HG03575 (cell line): ENCODE measurements at regions not wholly inside any gene's neighbourhood (a gene's known extent, or its start where the extent isn't known, plus 50 kb on each side); places are given as distances from the start of the nearest gene placed in this dataset.
"Not testable (repeated sequence)": the region's sequence is repeated elsewhere in the genome, so short reads cannot be mapped to it uniquely, and the experiment has no call there.

ENCODE experiments used
- ATAC-seq: cut with Tn5 transposase; IDR thresholded peaks from one replicate; pipeline ENCODE4 v1.9.1; 2021; ENCODE audit not compliant: unreplicated experiment, insufficient number of reproducible peaks, low FRiP score; ENCODE audit errors: extremely low read depth

DNA sequence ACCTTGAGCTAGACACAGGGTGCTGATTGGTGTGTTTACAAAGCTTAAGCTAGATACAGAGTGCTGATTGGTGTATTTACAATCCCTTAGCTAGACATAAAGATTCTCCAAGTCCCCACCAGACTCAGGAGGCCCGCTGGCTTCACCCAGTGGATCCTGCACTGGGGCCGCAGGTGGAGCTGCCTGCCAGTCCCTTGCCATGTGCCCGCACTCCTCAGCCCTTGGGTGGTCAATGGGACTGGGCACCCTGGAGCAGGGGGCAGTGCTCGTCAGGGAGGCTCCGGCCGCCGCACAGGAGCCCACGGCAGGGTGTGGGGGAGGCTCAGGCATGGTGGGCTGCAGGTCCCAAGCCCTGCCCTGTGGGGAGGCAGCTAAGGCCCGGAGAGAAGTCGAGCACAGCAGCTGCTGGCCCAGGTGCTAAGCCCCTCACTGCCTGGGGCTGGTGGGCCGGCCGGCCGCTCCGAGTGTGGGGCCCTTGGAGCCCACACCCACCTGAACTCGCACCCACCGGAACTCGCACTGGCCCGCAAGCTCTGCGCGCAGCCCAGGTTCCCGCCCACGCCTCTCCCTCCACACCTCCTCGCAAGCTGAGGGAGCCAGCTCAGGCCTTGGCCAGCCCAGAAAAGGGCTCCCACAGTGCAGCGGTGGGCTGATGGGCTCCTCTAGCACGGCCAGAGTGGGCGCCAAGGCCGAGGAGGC lies 169.1 kb upstream of the ARSJ start:
- not testable (repeated sequence) for ATAC-seq

DNA sequence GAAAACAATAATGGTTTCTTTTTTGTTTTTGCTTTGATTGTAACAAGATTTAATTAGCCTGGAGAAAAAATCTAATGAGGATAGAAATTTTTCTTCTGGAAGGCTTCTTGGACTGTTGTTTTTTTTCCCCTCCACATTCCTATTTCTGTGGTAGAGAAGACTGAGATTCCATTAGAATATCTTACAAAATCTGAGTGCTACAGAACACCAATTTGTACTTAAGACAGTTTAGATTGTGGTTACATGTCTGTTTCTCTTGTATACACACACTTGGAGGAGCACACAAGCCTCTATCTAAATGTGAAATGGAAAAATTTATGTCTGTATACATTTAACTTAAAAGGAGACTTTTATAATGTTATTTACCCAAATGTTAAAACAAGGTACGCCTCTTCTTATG lies 176.9 kb upstream of the ARSJ start:
- no peak for ATAC-seq

DNA sequence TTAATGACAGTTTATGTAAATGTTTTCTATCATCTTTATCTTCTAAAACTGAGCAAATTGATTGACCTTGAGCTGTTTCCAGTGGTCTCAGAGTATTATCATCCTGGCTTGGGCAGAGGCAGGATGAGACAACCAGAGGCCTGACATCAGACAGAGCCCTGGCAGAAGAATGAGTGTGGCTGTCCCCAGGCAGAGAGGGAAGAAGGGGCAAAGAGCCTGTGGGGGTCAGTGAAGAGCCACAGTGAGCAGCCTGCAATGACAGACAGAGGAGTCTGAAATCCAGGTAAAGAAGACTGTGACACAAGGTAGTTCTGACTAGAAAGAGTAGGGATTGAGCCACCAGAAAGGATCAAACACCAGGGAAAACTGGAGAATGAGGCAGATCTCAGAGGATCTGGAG lies 182.4 kb upstream of the ARSJ start:
- no peak for ATAC-seq

DNA sequence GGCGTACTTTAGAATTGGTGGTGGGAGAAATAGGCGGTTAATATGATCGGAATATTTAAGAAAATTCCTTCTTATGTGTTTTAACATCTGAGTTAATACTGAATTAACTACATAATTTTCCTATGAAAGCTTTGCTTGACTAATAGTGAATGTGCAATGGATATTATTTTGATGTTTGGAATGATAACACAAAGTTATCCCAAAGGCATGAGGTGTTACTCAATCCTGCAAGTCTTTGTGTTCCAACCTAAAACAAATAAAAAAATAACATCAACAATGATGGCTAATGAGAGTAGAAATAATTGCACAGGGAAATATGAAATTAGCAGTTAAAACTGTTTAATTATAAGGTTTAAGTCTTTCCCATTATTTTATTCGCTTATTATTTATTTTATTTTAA lies 183.6 kb upstream of the ARSJ start:
- ATAC-seq: no peak

DNA sequence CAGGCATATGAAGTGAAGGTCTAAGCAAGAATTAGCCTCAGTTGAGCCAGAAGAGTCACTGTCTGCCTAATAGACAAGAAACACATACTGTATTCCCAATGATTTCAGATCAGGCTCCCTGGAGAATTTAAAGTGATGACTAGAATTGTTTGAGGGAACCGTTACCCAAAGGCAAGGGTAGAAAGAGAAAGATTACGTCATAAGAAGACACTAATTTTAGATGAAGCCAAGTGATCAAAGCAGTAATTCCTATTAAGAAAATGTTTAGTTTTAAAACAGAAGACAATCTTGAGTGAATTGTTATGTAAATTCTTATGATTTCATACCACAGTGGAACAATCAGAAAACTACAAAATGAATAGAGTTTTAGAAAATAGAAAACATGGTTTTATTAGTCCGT lies 194.5 kb upstream of the ARSJ start:
- no peak for ATAC-seq

DNA sequence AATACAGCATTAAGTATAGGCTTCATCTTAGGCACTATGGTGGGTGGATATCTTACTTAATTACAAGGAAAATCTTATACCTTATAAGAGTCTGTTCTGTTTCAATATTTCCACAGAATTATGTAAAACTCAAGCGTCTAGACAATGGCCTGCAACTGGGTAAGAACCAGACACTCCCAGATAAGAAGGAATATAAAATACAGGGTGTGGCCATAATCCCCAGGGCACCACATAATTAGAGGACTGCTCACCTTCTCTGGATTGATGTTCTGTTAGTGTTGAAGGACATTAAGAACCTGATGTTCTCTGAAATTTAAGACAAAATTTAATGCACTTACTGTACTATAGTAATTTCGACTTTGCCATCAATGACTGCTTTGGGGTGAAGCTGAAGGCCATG lies 198.2 kb upstream of the ARSJ start:
- no peak for ATAC-seq

DNA sequence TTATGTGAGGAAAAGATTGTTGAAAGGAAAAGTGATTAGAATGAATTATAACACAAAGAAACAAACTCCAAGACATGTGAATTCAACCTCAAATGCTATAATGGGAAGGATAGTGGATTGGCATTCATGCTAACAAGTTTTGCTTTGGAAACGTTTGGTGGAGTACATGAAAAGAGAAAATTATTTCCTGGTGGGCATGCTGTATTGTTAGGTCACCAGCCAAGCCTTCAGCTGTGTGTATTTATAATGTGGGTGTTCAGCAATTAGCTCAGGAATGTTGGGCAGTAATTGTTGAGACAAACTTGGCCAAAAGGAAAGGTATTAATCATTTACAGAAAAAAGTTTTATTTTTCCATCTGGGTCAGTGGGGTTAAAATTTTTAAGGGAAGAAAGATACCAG lies 198.9 kb upstream of the ARSJ start:
- ATAC-seq: no peak

DNA sequence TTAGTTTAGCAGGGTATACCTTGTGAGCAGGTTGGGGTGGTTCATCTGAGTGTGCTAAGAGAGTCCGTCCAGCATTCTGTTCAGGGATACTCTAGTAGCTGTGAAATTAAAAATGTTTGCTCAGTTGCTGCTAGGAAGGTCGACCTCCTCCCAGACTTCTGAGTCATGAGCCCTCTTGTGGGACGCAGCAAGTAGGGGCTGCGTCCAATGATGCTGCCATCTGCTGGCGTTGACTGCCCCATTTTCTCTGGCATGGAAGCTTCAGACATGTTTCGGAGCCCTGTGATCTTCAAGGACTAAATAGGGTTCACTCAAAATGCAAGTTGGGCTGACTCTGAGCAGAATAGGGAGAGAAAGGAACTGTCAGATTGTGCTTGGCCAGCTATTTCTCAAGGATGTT lies 201.0 kb upstream of the ARSJ start:
- ATAC-seq: no peak

DNA sequence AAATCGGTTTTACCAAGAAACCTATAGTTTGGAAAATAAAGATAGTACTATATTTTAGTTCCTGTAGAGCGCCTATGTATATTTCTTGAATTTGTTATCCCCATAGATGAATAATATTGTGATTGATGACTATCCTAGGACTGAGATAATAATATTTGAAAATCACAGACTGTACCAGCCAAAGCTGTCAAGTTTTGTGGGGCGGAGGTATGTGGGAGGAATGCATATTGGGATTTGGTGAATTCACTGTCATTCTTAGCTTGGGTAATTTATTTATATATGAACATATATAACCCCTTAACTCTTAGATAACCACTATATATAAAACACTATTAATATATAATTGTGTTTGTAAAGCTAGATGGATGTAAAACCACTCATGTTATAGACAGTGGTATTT lies 205.5 kb upstream of the ARSJ start:
- no peak for ATAC-seq

DNA sequence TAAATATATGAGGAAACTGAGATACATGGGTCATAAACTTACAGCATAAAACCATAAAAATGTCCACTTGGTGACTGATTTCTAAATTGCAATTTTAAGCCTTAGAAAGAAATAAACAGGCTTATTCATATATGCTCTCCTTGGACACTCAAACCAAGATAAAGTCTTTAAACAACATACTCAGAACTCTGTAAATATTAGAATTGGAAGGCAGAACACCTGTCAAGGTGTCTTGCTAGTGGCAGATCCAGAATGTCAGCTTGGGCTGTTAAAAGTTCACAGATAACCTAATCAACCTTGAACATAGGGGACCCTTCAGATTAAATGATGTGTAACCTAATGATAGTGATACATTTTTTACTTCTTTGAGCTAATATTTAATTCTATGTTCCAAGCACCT lies 208.1 kb upstream of the ARSJ start:
- ATAC-seq: no peak

DNA sequence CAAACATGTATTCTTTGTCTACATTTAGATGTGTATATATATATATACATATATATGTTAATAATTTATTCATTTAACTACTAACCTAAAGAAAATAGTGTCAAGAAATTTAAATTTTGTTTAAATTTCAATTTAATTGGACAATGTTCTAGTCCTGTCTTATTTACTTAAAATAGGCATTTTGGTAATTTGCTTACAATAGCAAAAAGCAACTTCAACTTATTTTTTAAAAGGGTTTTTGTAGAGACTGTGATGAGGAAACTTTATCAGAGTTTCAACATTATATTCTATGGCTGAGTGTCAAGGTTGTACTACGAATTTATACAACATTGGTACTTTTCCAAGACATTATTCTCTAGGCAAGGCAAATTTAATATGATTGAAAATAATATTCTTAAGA lies 212.0 kb upstream of the ARSJ start:
- ATAC-seq: no peak

DNA sequence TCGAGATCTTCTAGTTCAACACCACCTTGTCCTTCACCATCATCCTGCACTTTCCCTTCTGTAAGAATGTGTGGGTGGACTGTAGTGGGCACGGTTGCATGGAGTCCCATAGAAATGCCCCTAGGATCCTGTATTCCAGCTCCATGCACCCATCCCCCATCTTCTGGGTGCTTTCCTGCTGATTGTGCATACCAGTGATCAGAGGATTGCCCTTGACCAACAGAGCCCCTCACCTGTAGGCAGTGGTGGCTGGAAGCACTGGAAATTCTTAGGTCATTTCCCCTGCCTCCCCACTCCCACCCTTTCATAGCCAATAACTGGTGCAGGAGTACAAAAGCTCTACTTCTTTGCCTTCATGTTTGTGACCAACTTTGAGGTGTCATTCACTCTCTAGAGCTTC lies 213.4 kb upstream of the ARSJ start:
- no peak for ATAC-seq

DNA sequence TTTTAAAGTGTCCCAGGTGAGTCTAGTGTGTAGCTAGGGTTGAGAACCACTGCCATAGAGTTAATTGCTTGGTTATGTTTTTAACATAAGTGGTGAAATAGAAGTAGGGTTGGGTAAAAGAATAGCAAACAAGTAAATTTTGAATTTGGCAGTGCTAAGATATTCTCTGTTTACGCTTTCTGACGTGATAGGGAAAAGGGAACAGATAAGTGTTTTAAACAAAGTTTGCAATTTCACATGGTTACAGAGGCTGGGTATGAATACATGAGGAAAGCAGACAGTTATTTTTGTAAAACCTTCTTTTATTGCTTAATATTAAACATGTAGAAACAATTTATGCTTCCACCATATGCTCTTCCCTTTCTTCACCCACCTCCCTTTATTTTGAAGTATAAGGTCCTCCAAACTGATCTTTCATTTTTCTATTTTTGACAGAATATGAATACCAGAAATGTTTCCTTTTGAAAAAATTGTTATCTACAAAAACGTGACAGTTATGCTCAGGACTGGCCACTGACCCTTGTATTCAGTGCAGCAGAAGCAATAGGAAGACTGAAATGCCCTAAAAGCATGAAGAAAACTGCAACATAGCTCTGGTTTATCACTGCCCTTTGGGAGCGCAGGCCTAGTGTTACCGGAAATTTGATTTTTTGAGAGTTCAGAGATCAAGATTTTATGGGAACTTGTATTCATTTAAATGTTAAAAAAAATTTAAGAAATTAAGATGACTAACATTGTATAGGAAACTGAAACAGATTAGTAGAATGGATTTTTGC lies 214.4 kb upstream of the ARSJ start:
- ATAC-seq: no peak

DNA sequence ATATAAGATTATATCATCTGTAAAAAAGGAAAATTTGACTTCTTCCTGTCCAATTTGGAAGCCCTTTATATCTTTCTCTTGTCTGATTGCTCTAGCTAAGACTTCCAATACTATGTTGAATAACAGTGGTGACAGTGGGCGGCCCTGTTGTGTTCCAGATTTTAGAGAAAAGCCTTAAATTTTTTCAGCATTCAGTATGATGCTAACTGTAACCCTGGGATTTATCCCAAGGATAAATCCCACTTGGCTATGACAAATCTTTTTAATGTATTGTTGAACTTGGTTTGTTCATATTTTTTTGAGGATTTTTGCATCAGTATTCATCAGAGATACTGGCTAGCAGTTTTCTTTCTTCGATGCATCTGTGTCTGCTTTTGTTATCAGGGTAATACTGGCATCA lies 217.2 kb upstream of the ARSJ start:
- no peak for ATAC-seq

DNA sequence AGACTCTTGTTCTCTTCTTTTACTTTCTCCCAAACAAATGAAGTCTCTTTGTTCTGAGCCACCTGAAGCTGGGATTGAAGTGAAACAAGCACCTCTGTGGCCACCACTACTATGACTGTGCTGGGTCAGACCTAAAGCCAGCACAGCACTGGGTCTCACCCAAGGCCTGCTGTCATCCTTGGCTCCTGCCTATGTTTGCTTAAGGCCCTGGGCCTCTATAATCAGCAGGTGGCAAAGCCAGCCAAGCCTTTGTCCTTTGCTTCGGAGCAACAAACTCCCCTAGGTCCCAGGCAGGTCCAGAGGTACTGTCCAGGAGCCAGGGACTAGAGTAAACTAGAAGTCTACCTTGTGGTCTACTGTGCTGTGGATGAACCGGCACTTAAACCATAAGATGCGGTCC lies 220.6 kb upstream of the ARSJ start:
- no peak for ATAC-seq

DNA sequence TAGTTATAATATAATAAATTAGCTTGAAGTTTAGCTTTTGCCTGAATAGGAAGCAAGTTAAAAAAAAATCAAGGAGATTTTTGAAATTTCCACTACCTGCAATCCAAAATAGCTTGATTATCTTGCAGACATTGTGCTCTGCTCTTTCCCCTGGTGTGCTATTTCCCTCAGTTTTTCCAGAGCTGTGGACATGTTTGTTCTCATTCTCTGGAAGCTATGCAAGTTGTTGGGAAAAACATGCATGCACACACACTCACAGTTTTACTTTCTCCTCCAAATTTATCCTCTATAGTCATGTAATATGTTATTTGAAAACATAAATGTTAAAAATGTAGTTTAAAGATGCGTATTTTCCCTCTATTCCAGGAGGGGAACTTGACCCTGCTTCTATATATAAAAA lies 225.8 kb upstream of the ARSJ start:
- ATAC-seq: no peak

DNA sequence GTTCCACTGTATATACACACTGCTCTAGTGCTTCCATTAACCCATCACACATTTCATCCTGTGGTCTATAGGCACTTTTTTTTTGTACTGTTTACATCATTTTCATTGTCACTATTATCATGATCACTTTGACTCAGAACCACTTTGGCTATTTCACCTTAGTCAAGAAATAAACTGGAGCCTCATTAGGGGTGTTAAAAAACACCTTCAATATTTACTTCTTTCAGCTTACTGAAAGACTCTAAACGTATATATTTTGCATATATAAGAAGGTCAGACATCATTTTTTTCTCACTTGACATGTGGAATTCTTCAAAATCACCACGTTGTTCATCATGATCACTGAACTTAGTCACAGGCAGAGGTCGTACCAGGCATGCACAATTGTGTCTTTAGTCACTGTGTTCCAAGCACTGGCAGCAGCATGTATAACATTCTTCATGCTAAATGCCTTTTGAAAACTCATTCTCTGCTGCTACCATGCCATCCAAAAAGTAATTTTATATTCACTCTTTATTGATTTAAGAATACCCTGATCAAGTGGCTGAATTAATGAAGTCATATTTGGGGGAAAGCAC lies 229.2 kb upstream of the ARSJ start:
- ATAC-seq: no peak

DNA sequence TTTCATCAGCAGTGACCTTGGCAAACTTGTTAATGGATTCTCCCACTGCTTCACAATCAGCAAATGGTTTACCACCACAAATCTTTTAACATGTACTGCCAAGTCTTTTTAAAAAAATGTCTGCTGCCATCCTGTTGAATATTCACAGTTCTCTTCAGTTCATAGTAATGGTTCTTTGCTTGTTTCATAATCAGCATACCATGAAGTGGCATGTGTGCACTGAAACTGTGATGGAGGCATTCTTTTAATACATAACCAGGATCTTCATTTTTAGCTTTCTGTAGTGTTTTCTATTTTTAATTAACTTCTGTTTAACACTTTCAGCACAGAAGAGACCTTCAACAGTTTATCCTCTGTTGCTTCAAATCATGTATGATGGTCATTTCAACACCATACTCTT lies 230.1 kb upstream of the ARSJ start:
- ATAC-seq: no peak

DNA sequence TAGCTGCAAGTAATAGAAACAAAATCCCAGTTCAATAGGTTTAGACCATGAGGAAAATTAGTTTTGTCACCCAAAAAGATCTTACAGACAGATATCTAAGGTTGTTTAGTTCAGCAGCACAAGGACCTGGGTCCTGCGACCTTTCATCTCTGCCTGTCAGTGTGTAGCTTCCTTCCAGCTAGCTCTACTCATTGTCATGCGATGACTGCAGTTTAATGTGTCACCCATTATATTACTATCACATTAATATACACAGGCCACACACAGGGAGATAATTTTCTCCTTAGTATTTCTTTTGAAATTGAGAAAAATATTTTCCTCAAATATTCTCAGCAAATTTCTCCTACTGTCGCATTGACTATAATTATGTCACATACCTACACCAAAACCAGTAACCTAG lies 232.1 kb upstream of the ARSJ start:
- ATAC-seq: no peak

DNA sequence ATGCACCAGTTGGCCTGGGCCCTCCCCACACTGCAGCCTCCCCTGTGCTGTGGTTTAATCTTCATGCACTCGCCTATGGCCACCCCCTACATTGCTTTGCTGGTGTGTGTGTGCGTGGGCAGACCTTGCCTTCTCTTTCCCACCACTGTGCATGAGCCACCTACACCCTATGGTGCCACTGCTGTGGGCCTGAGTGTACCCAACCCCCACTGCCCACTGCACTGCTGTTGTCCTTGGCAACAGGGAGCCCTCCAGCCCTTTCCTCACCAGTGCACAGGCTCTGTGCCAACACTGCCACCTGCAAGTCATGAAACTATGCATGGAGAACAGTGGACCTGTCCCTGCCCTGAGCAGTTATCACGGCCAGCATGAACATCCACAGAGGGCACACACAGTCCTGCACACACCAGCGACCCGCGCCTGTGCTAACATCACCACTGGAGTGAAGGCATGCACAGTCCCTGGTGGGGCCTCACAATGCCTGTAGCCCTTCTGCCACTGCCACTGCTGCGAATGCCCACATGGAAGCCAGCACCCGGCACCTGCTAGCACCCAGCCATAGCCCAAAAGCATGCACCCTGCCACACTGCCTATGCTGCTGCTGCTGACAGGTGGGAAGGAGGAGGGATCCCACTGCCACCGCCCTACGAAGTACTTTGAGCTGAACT lies 237.8 kb upstream of the ARSJ start:
- no peak for ATAC-seq
